Mesothelial cell of epicardium (in vitro differentiated cells): ENCODE measurements at regions not wholly inside any gene's neighbourhood (a gene's known extent, or its start where the extent isn't known, plus 50 kb on each side); places are given as distances from the start of the nearest gene placed in this dataset.

Source experiments
- DNase-seq, 2 experiments: peaks; one replicate each; pipeline ENCODE4 v3.0.0; 2021; ENCODE audit warnings: low spot score in 2 of 2; ENCODE audit not compliant: unreplicated experiment in 2 of 2
- H3K27ac Mint-ChIP-seq: 2 replicates; pipeline ENCODE4 v1.8.0; 2021; ENCODE audit warnings: mixed read lengths
- H3K27me3 Mint-ChIP-seq: 2 replicates; pipeline ENCODE4 v1.8.0; 2021; ENCODE audit warnings: low read depth, mixed read lengths
- H3K36me3 Mint-ChIP-seq: 2 replicates; pipeline ENCODE4 v1.8.0; 2021; ENCODE audit warnings: mixed read lengths
- H3K4me1 Mint-ChIP-seq: 2 replicates; pipeline ENCODE4 v1.8.0; 2021; ENCODE audit warnings: mixed read lengths
- H3K4me3 Mint-ChIP-seq: 2 replicates; pipeline ENCODE4 v1.8.0; 2021; ENCODE audit warnings: mild to moderate bottlenecking, moderate library complexity, mixed read lengths
- H3K9me3 Mint-ChIP-seq: 2 replicates; pipeline ENCODE4 v1.8.0; 2021; ENCODE audit warnings: mixed read lengths
- TF ChIP-seq, protein P1 (sequence below): fragments of 200-600 bp; sonication (generic); IDR thresholded peaks from one replicate; pipeline ENCODE4 v1.5.0; 2021; ENCODE audit warnings: antibody characterized with exemption; ENCODE audit not compliant: unreplicated experiment

DNA sequence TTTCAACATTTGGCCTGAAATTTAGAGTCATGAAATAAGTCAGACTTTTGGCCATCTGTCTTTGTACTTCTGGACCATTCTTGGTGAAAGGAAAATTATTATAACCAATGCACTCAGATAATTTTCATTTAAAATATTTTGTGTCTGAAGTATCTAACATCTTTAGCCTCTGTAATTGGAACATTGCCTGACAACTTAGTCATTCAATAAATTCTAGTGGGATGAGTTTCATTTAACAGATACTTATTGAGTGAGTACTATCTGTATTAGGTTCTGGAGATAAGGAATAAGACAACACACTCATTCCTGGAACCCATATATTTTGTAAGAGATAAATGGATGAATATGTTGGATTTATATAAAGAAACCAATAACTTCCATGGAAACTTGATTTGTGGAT, 536.0 kb downstream of the BCKDHB start:
- TF ChIP-seq, protein P1, sequence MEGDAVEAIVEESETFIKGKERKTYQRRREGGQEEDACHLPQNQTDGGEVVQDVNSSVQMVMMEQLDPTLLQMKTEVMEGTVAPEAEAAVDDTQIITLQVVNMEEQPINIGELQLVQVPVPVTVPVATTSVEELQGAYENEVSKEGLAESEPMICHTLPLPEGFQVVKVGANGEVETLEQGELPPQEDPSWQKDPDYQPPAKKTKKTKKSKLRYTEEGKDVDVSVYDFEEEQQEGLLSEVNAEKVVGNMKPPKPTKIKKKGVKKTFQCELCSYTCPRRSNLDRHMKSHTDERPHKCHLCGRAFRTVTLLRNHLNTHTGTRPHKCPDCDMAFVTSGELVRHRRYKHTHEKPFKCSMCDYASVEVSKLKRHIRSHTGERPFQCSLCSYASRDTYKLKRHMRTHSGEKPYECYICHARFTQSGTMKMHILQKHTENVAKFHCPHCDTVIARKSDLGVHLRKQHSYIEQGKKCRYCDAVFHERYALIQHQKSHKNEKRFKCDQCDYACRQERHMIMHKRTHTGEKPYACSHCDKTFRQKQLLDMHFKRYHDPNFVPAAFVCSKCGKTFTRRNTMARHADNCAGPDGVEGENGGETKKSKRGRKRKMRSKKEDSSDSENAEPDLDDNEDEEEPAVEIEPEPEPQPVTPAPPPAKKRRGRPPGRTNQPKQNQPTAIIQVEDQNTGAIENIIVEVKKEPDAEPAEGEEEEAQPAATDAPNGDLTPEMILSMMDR: no peak
- H3K27ac Mint-ChIP-seq: no peak overlapping the region
- peaks cover 16% of the 10 kb centered on the region for H3K9me3 Mint-ChIP-seq
- no peak overlapping the region for H3K4me3 Mint-ChIP-seq
- H3K36me3 Mint-ChIP-seq: peaks cover 2% of the 10 kb centered on the region
- no peak for DNase-seq
- no peaks in the 10 kb centered on the region for H3K27me3 Mint-ChIP-seq
- peaks cover 11% of the 10 kb centered on the region for H3K4me1 Mint-ChIP-seq

DNA sequence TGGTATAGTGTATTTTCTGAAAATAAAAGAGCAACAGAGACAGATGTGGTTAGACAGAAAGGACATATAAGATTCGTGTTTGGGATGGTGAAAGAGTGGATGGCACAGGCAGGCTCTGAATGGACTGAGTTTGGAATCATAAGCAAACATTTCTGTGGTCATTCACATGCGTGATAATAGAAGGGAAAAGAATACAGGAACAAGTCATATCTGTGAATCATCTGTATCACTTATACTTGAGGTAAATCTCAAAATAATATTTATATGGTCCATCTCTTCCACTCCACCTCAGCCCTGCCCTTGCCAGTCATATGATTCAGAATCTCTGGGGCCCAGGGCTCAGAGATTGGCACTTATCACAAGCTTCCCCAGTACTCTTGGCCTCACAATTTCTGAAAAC, 535.1 kb downstream of the BCKDHB start:
- TF ChIP-seq, protein P1: no peak
- Mint-ChIP-seq H3K36me3 (peaks cover 2% of the 10 kb centered on the region), H3K27me3 (no peaks in the 10 kb centered on the region), H3K4me1 (peaks cover 11% of the 10 kb centered on the region), H3K4me3 (no peak overlapping the region), H3K27ac (no peak overlapping the region), H3K9me3 (peaks cover 16% of the 10 kb centered on the region)
- no peak for DNase-seq

DNA sequence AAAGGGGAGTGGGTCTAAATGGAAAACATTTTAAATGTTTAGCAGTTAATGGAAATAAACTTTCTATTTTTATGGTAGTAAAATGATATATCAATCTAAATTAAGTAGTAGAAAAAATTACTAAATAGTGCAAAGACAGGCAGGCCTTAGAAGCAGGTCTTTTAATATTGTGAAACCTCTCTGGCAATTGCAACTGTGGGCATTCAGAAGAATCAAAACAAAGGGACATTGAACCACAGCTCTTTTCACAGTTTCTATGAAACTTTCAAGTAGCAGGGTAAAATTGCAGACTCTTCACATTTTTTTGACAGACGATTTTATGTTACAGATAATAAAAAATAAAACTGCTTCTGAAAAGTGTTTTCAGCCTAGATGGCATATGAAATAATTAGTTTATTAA, 533.7 kb downstream of the BCKDHB start:
- no peak overlapping the region for H3K4me3 Mint-ChIP-seq
- no peak for DNase-seq
- peaks cover 16% of the 10 kb centered on the region for H3K9me3 Mint-ChIP-seq
- peaks cover 11% of the 10 kb centered on the region for H3K4me1 Mint-ChIP-seq
- TF ChIP-seq, protein P1: no peak
- H3K27ac Mint-ChIP-seq: no peak overlapping the region
- H3K36me3 Mint-ChIP-seq: peaks cover 2% of the 10 kb centered on the region
- H3K27me3 Mint-ChIP-seq: no peaks in the 10 kb centered on the region

DNA sequence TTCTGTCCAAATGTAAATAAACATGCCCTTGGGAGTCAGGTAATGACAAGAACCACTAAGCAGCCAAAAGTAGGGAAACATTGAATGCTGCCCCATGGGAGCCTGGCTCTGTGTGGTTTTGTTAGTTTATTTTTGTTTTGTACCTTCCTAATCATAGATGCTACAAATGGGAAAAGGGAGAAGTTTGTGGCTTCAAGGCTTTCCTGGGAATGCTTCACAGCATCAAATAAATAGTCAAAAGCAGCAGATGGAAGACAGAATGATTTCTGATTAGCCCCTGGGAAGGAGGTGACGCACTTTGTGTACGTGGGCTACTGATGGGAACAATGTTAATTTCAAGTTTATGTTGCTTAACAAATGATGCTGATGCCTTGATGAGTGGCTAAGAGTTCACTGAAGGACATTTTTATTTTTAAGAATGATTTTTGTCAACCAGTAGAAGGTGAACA, 532.7 kb downstream of the BCKDHB start:
- Mint-ChIP-seq H3K4me1 (peaks cover 11% of the 10 kb centered on the region), H3K27ac (peak overlapping the region; percentile 49), H3K36me3 (no peaks in the 10 kb centered on the region), H3K27me3 (no peaks in the 10 kb centered on the region), H3K4me3 (no peak overlapping the region), H3K9me3 (peaks cover 11% of the 10 kb centered on the region)
- TF ChIP-seq, protein P1: no peak
- no peak for DNase-seq

DNA sequence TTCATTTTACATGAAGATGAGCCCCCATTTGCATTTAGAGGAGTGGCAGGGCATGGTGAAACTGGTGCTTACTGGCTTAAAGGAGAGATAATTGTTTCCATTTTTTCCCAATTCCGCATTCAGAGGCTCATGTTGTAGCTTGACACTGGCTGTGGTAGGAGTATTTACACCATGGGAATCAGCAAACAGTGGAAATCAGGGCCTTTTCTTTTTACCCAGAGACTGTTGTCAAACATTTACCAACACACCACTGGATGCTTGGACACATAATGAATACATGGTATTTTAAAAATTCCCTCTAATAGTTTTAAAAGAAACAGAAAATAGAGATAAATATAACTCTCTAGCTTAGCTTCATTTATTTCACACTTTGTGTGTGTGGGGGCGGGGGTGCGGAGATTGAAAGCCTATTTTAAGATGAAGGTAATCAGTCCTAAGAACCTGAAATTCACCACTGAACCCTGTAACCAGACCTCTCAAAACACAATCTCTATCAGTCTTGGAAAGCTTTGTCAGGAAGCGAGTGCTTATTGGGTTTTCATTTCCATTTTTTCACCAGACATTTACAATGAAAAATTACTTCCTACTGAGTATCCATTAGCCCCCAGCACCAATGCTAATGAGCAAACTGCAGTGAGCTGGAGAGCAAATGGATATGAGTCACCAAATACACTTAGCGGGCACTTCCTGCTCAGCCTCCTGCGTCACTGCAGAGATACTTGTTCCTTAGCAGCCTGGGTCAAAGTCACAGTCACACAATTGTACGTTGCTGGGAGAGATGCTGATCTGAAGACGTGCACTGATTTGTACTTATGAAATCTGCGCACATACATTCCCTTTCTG, 532.0 kb downstream of the BCKDHB start:
- Mint-ChIP-seq H3K4me3 (no peak overlapping the region), H3K9me3 (peaks cover 11% of the 10 kb centered on the region), H3K27ac (peak overlapping the region; percentile 49), H3K36me3 (no peaks in the 10 kb centered on the region), H3K27me3 (no peaks in the 10 kb centered on the region), H3K4me1 (peaks cover 11% of the 10 kb centered on the region)
- TF ChIP-seq, protein P1: no peak
- DNase-seq: no peak
